D721Med (cell line): ENCODE measurements at regions not wholly inside any gene's neighbourhood (a gene's known extent, or its start where the extent isn't known, plus 50 kb on each side); places are given as distances from the start of the nearest gene placed in this dataset.
"Not testable (repeated sequence)": the region's sequence is repeated elsewhere in the genome, so short reads cannot be mapped to it uniquely, and the experiment has no call there.

Experiments used
- DNase-seq: peaks from one replicate; pipeline ENCODE4 v3.0.0; 2011; ENCODE audit warnings: low spot score; ENCODE audit not compliant: insufficient read length
- FAIRE-seq: peaks from 2 replicates; lab custom pipeline; 2011; peaks lifted over from hg19 to GRCh38; lab: Jason Lieb, UNC
- CTCF ChIP-seq: IDR thresholded peaks from 2 replicates; pipeline ENCODE4 v1.5.1; 2012; ENCODE audit warnings: mild to moderate bottlenecking, control low read depth; ENCODE audit not compliant: insufficient read depth; ENCODE audit errors: missing control alignments

- FAIRE-seq = no peak
- TF ChIP-seq CTCF = no peak
- no peak for DNase-seq
These were observed 315.6 kb upstream of the KCND2 start for GRCh38 chr7:119957335-119957734.

GRCh38 chr7:119959811-119960210, 313.2 kb upstream of the KCND2 start:
- FAIRE-seq (no peak), DNase-seq (no peak)
- TF ChIP-seq CTCF = no peak

- DNase-seq = no peak
- FAIRE-seq = no peak
- TF ChIP-seq CTCF = no peak
These were observed 309.3 kb upstream of the KCND2 start for GRCh38 chr7:119963654-119964053.

GRCh38 chr7:119964065-119964464, 308.9 kb upstream of the KCND2 start:
- FAIRE-seq (no peak), DNase-seq (no peak)
- no peak for TF ChIP-seq CTCF

- no peak for TF ChIP-seq CTCF
- no peak for DNase-seq
- no peak for FAIRE-seq
These were observed 308.0 kb upstream of the KCND2 start for GRCh38 chr7:119964788-119965542.

GRCh38 chr7:119967221-119967620, 305.8 kb upstream of the KCND2 start:
- no peak for TF ChIP-seq CTCF
- FAIRE-seq = no peak
- DNase-seq = no peak

GRCh38 chr7:119968411-119968810, 304.6 kb upstream of the KCND2 start:
- FAIRE-seq = not testable (repeated sequence)

More at GRCh38 chr7:119968411-119968810, 304.6 kb upstream of the KCND2 start:
- not testable (repeated sequence) for DNase-seq
